HCT116 (cell line): ENCODE measurements at regions not wholly inside any gene's neighbourhood (a gene's known extent, or its start where the extent isn't known, plus 50 kb on each side); places are given as distances from the start of the nearest gene placed in this dataset.
A peak's percentile ranks its signal among the peaks of the same experiment; 100 is the strongest.

ENCODE experiments used
- ATAC-seq: fragments of 200-7000 bp; cut with Tn5 transposase; 2 replicates; pipeline ENCODE4 v1.9.1; 2020; ENCODE audit warnings: mild to moderate bottlenecking, moderate library complexity
- BruUV-seq: library from RNA; stranded (reverse); fragments of 400-500 nt; replicated peaks from 2 replicates; lab custom pipeline; 2021; lab: Mats Ljungman, UMichigan
- CTCF ChIA-PET: fragments of 300-600 bp; sonication (Branson Sonifier 250); formaldehyde crosslinking; loops from one replicate; lab custom pipeline; 2021; ENCODE audit warnings: antibody characterized with exemption; lab: Charles Lee
- POLR2A ChIA-PET: fragments of 300-600, 350-600 bp; sonication (Branson Sonifier 250); formaldehyde crosslinking; loops from one replicate; lab custom pipeline; 2021; ENCODE audit warnings: antibody characterized with exemption; lab: Charles Lee
- RAD21 ChIA-PET, 2 experiments: fragments of 300-600 bp; sonication (Branson Sonifier 250); formaldehyde crosslinking; loops; one replicate each; lab custom pipeline; 2023; ENCODE audit warnings: low total read pairs in 2 of 2; ENCODE audit not compliant: uncharacterized antibody in 2 of 2, unreplicated experiment in 2 of 2, low non-redundant PET in 1 of 2; lab: Charles Lee
- DNase-seq: peaks from one replicate; pipeline ENCODE4 v3.0.0-alpha.2; 2010; ENCODE audit warnings: low read depth, low spot score
- H2AFZ ChIP-seq: fragments of 200-600 bp; shearing (Covaris generic), sonication (generic); 2 replicates; pipeline ENCODE4 v1.6.1; 2017; ENCODE audit warnings: low read depth, mixed run types, mixed read lengths, antibody characterized with exemption, low read length; ENCODE audit not compliant: poor library complexity, severe bottlenecking
- H3K27ac ChIP-seq: 2 replicates; pipeline ENCODE4 v1.5.1; 2012; ENCODE audit warnings: low read depth, low read length
- H3K27me3 ChIP-seq: fragments of 200-600 bp; sonication (generic); 2 replicates; pipeline ENCODE4 v1.6.1; 2016; ENCODE audit warnings: mixed run types, low read length, mixed read lengths; ENCODE audit not compliant: insufficient read depth
- H3K36me3 ChIP-seq, 2 experiments: fragments of 200-500 bp in 1 of 2; fragments of 200-600 bp in 1 of 2; sonication (Bioruptor generic) in 1 of 2; sonication (generic) in 1 of 2; 2 replicates each; pipeline versions ENCODE4 v1.5.1 to v1.6.1; 2014 to 2016; ENCODE audit warnings: low read length in 2 of 2, inconsistent platforms in 1 of 2, mixed read lengths in 1 of 2, mixed run types in 1 of 2; ENCODE audit not compliant: insufficient read depth in 2 of 2, control insufficient read depth in 1 of 2
- H3K4me1 ChIP-seq, 2 experiments: fragments of 200-600 bp in 1 of 2; sonication (generic) in 1 of 2; 2 replicates each; pipeline versions ENCODE4 v1.5.1 to v1.6.1; 2012 to 2017; ENCODE audit warnings: low read length in 2 of 2, inconsistent platforms in 1 of 2, mild to moderate bottlenecking in 1 of 2, mixed read lengths in 1 of 2, mixed run types in 1 of 2, moderate library complexity in 1 of 2; ENCODE audit not compliant: insufficient read depth in 2 of 2, control insufficient read depth in 1 of 2
- H3K4me2 ChIP-seq: fragments of 200-600 bp; sonication (generic); 2 replicates; pipeline ENCODE4 v1.6.1; 2017; ENCODE audit warnings: mixed run types, low read length, mixed read lengths
- H3K4me3 ChIP-seq, 2 experiments: fragments of 200-600 bp in 1 of 2; sonication (generic) in 1 of 2; replicated peaks in 1 of 2; 2 replicates each; pipeline ENCODE4 v1.5.1; 2011 to 2016; ENCODE audit warnings: low read length in 2 of 2, control low read depth in 1 of 2, low read depth in 1 of 2, mild to moderate bottlenecking in 1 of 2, mixed read lengths in 1 of 2, mixed run types in 1 of 2
- H3K79me2 ChIP-seq: fragments of 200-600 bp; sonication (generic); 2 replicates; pipeline ENCODE4 v1.6.1; 2017; ENCODE audit warnings: mild to moderate bottlenecking, mixed run types, low read length, moderate library complexity, mixed read lengths; ENCODE audit not compliant: insufficient read depth
- H3K9ac ChIP-seq: fragments of 200-600 bp; sonication (generic); 2 replicates; pipeline ENCODE4 v1.6.1; 2016; ENCODE audit warnings: low read length, mixed read lengths
- H3K9me2 ChIP-seq: fragments of 200-600 bp; sonication (generic), shearing (Covaris generic); 2 replicates; pipeline ENCODE4 v1.6.1; 2017; ENCODE audit warnings: mixed run types, mild to moderate bottlenecking, moderate library complexity; ENCODE audit not compliant: insufficient read depth
- H3K9me3 ChIP-seq, 2 experiments: fragments of 200-500 bp in 1 of 2; fragments of 200-600 bp in 1 of 2; sonication (Bioruptor generic) in 1 of 2; sonication (generic) in 1 of 2; 2 replicates each; pipeline ENCODE4 v1.6.1; 2014 to 2017; ENCODE audit warnings: low read length in 2 of 2, mixed read lengths in 2 of 2, inconsistent platforms in 1 of 2, low read depth in 1 of 2, mild to moderate bottlenecking in 1 of 2, mixed run types in 1 of 2, moderate library complexity in 1 of 2; ENCODE audit not compliant: control insufficient read depth in 1 of 2, insufficient read depth in 1 of 2
- H4K20me1 ChIP-seq: fragments of 200-600 bp; sonication (generic), shearing (Covaris generic); 2 replicates; pipeline ENCODE4 v1.6.1; 2017; ENCODE audit warnings: mixed run types, mild to moderate bottlenecking, moderate library complexity; ENCODE audit not compliant: insufficient read depth
- RAD21 ChIP-seq: IDR thresholded peaks from 2 replicates; pipeline ENCODE4 v1.6.1; 2012; ENCODE audit warnings: low read depth, mild to moderate bottlenecking
- SIN3A ChIP-seq: IDR thresholded peaks from 2 replicates; pipeline ENCODE4 v1.6.1; 2012; ENCODE audit warnings: low read depth
- YY1 ChIP-seq: IDR thresholded peaks from 2 replicates; pipeline ENCODE4 v1.6.1; 2011; ENCODE audit warnings: low read length, low read depth, moderate library complexity, mild to moderate bottlenecking; ENCODE audit not compliant: insufficient replicate concordance; ENCODE audit errors: extremely low read depth
- ZNF274 ChIP-seq: fragments of 200-500 bp; sonication (Bioruptor generic); IDR thresholded peaks from 2 replicates; pipeline ENCODE4 v1.6.1; 2014; ENCODE audit warnings: mild to moderate bottlenecking, low read depth, low read length, inconsistent platforms
- intact Hi-C: fragments of 100-400 bp; cut with micrococcal nuclease; formaldehyde crosslinking; loops from 2 replicates; pipeline ENCODE4 v1.10.0; 2022
- TF ChIP-seq, protein P1 (sequence below), 3 experiments: fragments of 200-600 bp in 1 of 3; sonication (generic) in 1 of 3; IDR thresholded peaks in 2 of 3; conservative IDR thresholded peaks in 1 of 3; 2 replicates each; pipeline ENCODE4 v1.5.1; 2012 to 2017; ENCODE audit warnings: low read depth in 2 of 3, low read length in 2 of 3, antibody characterized with exemption in 1 of 3, borderline replicate concordance in 1 of 3, control low read depth in 1 of 3, mild to moderate bottlenecking in 1 of 3, mixed read lengths in 1 of 3, mixed run types in 1 of 3, moderate library complexity in 1 of 3; ENCODE audit not compliant: insufficient read depth in 1 of 3

- Histone ChIP-seq H3K9me3 (no peaks in the 10 kb centered on the region), H4K20me1 (no peaks in the 10 kb centered on the region), H3K4me2 (no peak overlapping the region), H3K9me2 (no peaks in the 10 kb centered on the region), H3K79me2 (no peaks in the 10 kb centered on the region), H3K36me3 (no peaks in the 10 kb centered on the region), H2AFZ (no peak overlapping the region), H3K27ac (no peak overlapping the region), H3K9ac (no peak overlapping the region), H3K27me3 (no peaks in the 10 kb centered on the region), H3K4me3 (no peak overlapping the region), H3K4me1 (no peaks in the 10 kb centered on the region)
- intact Hi-C loops, result no loop called here
- ChIA-PET RAD21 (no interaction called here), POLR2A (no interaction called here), CTCF (interaction anchor here (1.5 kb wide), 1 partner anchor 114 kb away, joined by 5 read pairs; no protein-coding TSS in a partner anchor)
- TF ChIP-seq RAD21, result no peak
- TF ChIP-seq, protein P1, sequence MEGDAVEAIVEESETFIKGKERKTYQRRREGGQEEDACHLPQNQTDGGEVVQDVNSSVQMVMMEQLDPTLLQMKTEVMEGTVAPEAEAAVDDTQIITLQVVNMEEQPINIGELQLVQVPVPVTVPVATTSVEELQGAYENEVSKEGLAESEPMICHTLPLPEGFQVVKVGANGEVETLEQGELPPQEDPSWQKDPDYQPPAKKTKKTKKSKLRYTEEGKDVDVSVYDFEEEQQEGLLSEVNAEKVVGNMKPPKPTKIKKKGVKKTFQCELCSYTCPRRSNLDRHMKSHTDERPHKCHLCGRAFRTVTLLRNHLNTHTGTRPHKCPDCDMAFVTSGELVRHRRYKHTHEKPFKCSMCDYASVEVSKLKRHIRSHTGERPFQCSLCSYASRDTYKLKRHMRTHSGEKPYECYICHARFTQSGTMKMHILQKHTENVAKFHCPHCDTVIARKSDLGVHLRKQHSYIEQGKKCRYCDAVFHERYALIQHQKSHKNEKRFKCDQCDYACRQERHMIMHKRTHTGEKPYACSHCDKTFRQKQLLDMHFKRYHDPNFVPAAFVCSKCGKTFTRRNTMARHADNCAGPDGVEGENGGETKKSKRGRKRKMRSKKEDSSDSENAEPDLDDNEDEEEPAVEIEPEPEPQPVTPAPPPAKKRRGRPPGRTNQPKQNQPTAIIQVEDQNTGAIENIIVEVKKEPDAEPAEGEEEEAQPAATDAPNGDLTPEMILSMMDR (IDR thresholded peaks at IDR 0.05 in 2 of 3, conservative IDR thresholded peaks at IDR 0.05 in 1 of 3; ENCODE audit: borderline replicate concordance in 1 of 3, insufficient read depth in 1 of 3, low read depth in 2 of 3, low read length in 2 of 3), result peak in 2 of 3 experiments; percentile 21 to 41; a peak in 3 of 6 replicates
- ATAC-seq (no peak), DNase-seq (no peak)
- no TSS peak for BruUV-seq
Observed at GRCh38 chr13:33373624-33374023, 88.1 kb upstream of the STARD13 start.

DNA sequence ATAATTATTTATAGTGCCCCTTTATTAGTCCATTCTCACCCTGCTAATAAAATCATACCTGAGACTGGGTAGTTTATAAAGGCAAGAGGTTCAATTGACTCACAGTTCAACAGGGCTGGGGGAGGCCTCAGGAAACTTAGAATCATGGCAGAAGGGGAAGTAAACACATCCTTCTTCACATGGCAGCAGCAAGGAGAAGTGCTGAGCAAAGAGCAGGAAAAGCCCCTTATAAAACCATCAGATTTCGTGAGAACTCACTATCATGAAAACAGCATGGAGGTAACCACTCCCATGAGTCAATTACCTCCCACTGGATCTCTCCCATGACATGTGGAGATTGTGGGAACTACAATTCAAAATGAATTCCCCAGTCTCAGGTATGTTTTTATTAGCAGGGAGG is 89.9 kb upstream of the STARD13 start:
- ChIA-PET POLR2A (no interaction called here), CTCF (no interaction called here), RAD21 (no interaction called here)
- Histone ChIP-seq H4K20me1 (no peaks in the 10 kb centered on the region), H3K4me3 (no peak overlapping the region), H3K27ac (no peak overlapping the region), H3K79me2 (no peaks in the 10 kb centered on the region), H3K27me3 (no peaks in the 10 kb centered on the region), H3K4me2 (no peak overlapping the region), H3K9me2 (no peaks in the 10 kb centered on the region), H3K9me3 (no peaks in the 10 kb centered on the region), H3K36me3 (no peaks in the 10 kb centered on the region), H3K9ac (no peak overlapping the region), H2AFZ (no peak overlapping the region), H3K4me1 (no peaks in the 10 kb centered on the region)
- BruUV-seq, result no TSS peak
- DNase-seq, result no peak
- TF ChIP-seq YY1 (no peak), SIN3A (no peak), ZNF274 (no peak)
- TF ChIP-seq, protein P1 (IDR thresholded peaks at IDR 0.05 in 2 of 3, conservative IDR thresholded peaks at IDR 0.05 in 1 of 3; ENCODE audit: borderline replicate concordance in 1 of 3, insufficient read depth in 1 of 3, low read depth in 2 of 3, low read length in 2 of 3), result 0 out of 6 replicates have a peak, but pooled peaks of 1 of the 3 experiments have one; percentile 25
- intact Hi-C loops, result no loop called here
- peak; percentile 63; the same call in 1 of the 2 replicates for ATAC-seq
